ENCODE measurements at regions not wholly inside any gene's neighbourhood (a gene's known extent, or its start where the extent isn't known, plus 50 kb on each side); places are given as distances from the start of the nearest gene placed in this dataset.

DNA sequence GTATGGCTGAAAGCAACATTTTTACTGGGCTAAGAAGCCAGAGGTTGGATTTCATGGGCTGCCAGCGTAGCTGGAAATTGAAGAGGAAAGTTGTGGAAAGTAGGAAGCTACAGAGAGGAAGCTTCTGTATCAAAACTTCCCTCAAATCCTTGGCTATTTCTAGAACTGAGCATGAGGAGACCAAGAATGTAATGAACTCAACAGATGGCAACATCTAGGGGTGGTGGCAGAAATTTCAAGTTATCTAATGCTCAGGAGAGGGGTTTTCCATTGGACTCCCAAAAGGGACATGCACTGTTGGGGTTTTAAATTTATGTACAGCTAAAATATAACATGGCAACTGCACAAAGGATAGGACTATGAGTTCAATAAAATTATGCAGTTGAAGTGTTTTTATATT is 151.3 kb downstream of the DHRS2 start:
- Histone ChIP-seq H3K27me3 (no peaks in the 10 kb centered on the region), H3K27ac (no peak overlapping the region), H3K4me3 (no peak overlapping the region), H3K9me3 (no peaks in the 10 kb centered on the region), H3K4me1 (no peaks in the 10 kb centered on the region), H3K36me3 (no peaks in the 10 kb centered on the region)
- in situ Hi-C loops (cut with MboI; ENCODE audit: low sequenced_read_pairs in 4 of 4) (no loop called here), intact Hi-C loops (cut with DNase I; ENCODE audit: low total_unique reads) (no loop called here)
- TF ChIP-seq, protein P1, sequence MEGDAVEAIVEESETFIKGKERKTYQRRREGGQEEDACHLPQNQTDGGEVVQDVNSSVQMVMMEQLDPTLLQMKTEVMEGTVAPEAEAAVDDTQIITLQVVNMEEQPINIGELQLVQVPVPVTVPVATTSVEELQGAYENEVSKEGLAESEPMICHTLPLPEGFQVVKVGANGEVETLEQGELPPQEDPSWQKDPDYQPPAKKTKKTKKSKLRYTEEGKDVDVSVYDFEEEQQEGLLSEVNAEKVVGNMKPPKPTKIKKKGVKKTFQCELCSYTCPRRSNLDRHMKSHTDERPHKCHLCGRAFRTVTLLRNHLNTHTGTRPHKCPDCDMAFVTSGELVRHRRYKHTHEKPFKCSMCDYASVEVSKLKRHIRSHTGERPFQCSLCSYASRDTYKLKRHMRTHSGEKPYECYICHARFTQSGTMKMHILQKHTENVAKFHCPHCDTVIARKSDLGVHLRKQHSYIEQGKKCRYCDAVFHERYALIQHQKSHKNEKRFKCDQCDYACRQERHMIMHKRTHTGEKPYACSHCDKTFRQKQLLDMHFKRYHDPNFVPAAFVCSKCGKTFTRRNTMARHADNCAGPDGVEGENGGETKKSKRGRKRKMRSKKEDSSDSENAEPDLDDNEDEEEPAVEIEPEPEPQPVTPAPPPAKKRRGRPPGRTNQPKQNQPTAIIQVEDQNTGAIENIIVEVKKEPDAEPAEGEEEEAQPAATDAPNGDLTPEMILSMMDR (IDR thresholded peaks at IDR 0.05 in 4 of 5, conservative IDR thresholded peaks at IDR 0.05 in 1 of 5) = no peak
- no peak for TF ChIP-seq POLR2A (IDR thresholded peaks at IDR 0.05)
- DNase-seq (no peak), ATAC-seq (no peak)

DNA sequence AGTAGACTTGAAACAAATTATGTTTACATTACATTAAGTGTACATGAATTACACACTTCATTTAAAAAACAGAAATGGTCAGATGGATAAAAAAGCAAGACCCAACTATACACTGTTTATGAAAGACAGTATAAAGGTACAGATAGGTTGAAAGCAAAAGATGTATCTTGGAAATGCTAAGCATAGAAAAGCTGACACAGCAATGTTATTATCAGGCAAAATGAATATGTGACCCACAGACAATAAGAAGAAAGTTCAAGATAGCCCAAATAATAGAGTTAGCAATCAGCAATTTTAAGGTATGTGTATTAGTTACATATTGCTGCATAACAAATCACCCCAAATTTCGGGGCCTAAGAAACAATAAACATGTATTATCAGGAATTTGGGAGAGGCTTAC is 153.5 kb downstream of the DHRS2 start:
- Histone ChIP-seq H3K27ac (no peak overlapping the region), H3K27me3 (no peaks in the 10 kb centered on the region), H3K36me3 (no peaks in the 10 kb centered on the region), H3K4me1 (no peaks in the 10 kb centered on the region), H3K9me3 (no peaks in the 10 kb centered on the region), H3K4me3 (no peak overlapping the region)
- TF ChIP-seq, protein P1 (IDR thresholded peaks at IDR 0.05 in 4 of 5, conservative IDR thresholded peaks at IDR 0.05 in 1 of 5) = no peak
- TF ChIP-seq POLR2A (IDR thresholded peaks at IDR 0.05) = no peak
- in situ Hi-C loops (cut with MboI; ENCODE audit: low sequenced_read_pairs in 4 of 4) (no loop called here), intact Hi-C loops (cut with DNase I; ENCODE audit: low total_unique reads) (no loop called here)
- ATAC-seq = no peak
- no peak for DNase-seq

DNA sequence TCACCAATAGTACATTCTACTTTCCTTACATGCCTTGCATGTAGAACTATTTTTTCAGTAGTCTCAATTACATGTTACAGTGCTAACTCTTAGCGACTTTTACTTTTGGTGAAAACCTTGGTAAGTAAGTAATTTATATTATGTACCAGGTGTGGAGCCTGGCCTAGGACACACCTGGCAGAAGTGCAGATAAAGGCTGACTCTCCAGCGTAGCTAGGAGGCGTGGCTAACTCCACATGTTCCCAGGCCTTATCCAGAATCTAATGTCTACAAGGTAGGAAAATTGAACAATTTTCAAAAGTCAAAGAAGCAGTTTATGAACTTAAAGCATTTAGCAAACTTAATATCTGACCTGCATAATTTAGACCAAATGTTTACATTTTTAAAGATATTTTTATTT is 157.4 kb downstream of the DHRS2 start:
- Histone ChIP-seq H3K4me1 (no peaks in the 10 kb centered on the region), H3K27me3 (no peaks in the 10 kb centered on the region), H3K4me3 (no peak overlapping the region), H3K9me3 (no peaks in the 10 kb centered on the region), H3K36me3 (no peaks in the 10 kb centered on the region), H3K27ac (no peak overlapping the region)
- intact Hi-C loops (cut with DNase I; ENCODE audit: low total_unique reads) = no loop called here
- TF ChIP-seq POLR2A (IDR thresholded peaks at IDR 0.05) = no peak
- TF ChIP-seq, protein P1 (IDR thresholded peaks at IDR 0.05 in 4 of 5, conservative IDR thresholded peaks at IDR 0.05 in 1 of 5) = no peak
- in situ Hi-C loops (cut with MboI; ENCODE audit: low sequenced_read_pairs in 4 of 4) = no loop called here
- no peak for DNase-seq
- no peak for ATAC-seq

DNA sequence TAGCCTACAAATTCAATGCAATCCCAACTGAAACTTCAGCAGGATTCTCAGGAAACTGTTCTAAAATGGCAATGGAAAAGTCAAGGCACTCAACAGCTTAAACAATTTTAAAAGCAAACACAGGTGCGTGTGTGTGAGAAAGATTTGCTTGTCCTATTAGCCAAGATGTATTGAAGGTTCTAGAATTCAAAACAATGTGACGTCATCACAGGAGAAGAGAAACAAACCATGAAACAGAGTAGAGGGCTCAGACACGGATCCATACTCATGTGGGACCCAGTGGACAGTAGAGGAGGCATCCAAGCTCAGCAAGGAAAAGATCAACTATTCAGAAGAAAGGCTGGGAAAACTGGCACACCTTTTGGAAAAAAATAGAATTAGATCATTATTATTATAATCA is 152.8 kb upstream of the DHRS4 start:
- H3K27me3 ChIP-seq = no peaks in the 10 kb centered on the region
- in situ Hi-C loops (cut with MboI; ENCODE audit: low sequenced_read_pairs in 4 of 4) (no loop called here), intact Hi-C loops (cut with DNase I; ENCODE audit: low total_unique reads) (no loop called here)
- no peaks in the 10 kb centered on the region for H3K9me3 ChIP-seq
- H3K4me1 ChIP-seq = no peaks in the 10 kb centered on the region
- no peak for ATAC-seq
- H3K4me3 ChIP-seq = no peak overlapping the region
- no peak for DNase-seq
- H3K27ac ChIP-seq = no peak overlapping the region
- no peaks in the 10 kb centered on the region for H3K36me3 ChIP-seq
- TF ChIP-seq, protein P1 (IDR thresholded peaks at IDR 0.05 in 4 of 5, conservative IDR thresholded peaks at IDR 0.05 in 1 of 5) = no peak
- TF ChIP-seq POLR2A (IDR thresholded peaks at IDR 0.05) = no peak

DNA sequence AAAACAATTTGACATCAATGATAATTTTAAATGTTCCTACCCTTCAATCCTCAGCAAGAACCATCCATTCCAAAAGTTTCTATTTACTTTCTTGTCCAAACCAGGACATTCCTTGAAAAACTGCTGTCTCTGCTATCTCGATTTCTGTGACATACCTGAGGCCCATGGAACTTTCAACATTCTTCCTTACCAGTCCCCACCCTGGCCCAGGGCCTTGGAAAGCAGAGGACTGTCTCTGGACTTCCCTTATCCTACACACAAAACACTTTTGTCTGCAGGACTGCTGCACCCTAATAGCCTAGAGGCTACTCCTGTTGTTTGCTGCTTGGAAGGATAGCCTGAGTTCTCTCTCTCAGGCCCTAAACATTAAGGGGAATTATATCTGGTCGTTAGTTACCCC is 151.8 kb upstream of the DHRS4 start:
- no peaks in the 10 kb centered on the region for H3K4me1 ChIP-seq
- H3K4me3 ChIP-seq = no peak overlapping the region
- no peak overlapping the region for H3K27ac ChIP-seq
- DNase-seq = no peak
- H3K36me3 ChIP-seq = no peaks in the 10 kb centered on the region
- ATAC-seq = no peak
- H3K27me3 ChIP-seq = no peaks in the 10 kb centered on the region
- in situ Hi-C loops (cut with MboI; ENCODE audit: low sequenced_read_pairs in 4 of 4) (no loop called here), intact Hi-C loops (cut with DNase I; ENCODE audit: low total_unique reads) (no loop called here)
- TF ChIP-seq, protein P1 (IDR thresholded peaks at IDR 0.05 in 4 of 5, conservative IDR thresholded peaks at IDR 0.05 in 1 of 5) = no peak
- no peak for TF ChIP-seq POLR2A (IDR thresholded peaks at IDR 0.05)
- no peaks in the 10 kb centered on the region for H3K9me3 ChIP-seq
